Liver (tissue), 8 donors: ENCODE measurements at regions not wholly inside any gene's neighbourhood (a gene's known extent, or its start where the extent isn't known, plus 50 kb on each side); places are given as distances from the start of the nearest gene placed in this dataset.
"Not testable (repeated sequence)": the region's sequence is repeated elsewhere in the genome, so short reads cannot be mapped to it uniquely, and the experiment has no call there.

ENCODE experiments used
- DNase-seq: peaks from one replicate; pipeline ENCODE4 v3.0.0-alpha.2; 2017; ENCODE audit warnings: low spot score
- H3K27ac ChIP-seq, 2 donors: one replicate each; pipeline ENCODE4 v1.7.0; 2013; ENCODE audit warnings: inconsistent platforms in 2 of 2, low read length in 2 of 2, control low read depth in 1 of 2, low read depth in 1 of 2, mild to moderate bottlenecking in 1 of 2
- H3K27me3 ChIP-seq, 4 donors: one replicate each; pipeline versions ENCODE4 v1.6.1 to v1.7.0; 2013; ENCODE audit warnings: low read length in 3 of 4, inconsistent platforms in 1 of 4, mild to moderate bottlenecking in 1 of 4, moderate library complexity in 1 of 4; ENCODE audit not compliant: control insufficient read depth in 4 of 4, insufficient read depth in 4 of 4
- H3K36me3 ChIP-seq, 4 donors: one replicate each; pipeline versions ENCODE4 v1.6.1 to v1.7.0; 2013; ENCODE audit warnings: low read length in 3 of 4, mild to moderate bottlenecking in 3 of 4, low read depth in 1 of 4, moderate library complexity in 1 of 4; ENCODE audit not compliant: control insufficient read depth in 4 of 4, insufficient read depth in 3 of 4
- H3K4me1 ChIP-seq, 4 donors: one replicate each; pipeline versions ENCODE4 v1.6.1 to v1.7.0; 2013; ENCODE audit warnings: low read length in 3 of 4, mild to moderate bottlenecking in 3 of 4, moderate library complexity in 1 of 4; ENCODE audit not compliant: control insufficient read depth in 4 of 4, insufficient read depth in 4 of 4
- H3K4me3 ChIP-seq, 3 donors: one replicate each; pipeline versions ENCODE4 v1.6.1 to v1.7.0; 2013; ENCODE audit warnings: low read length in 3 of 3, control low read depth in 1 of 3, low read depth in 1 of 3, mild to moderate bottlenecking in 1 of 3
- H3K9ac ChIP-seq, 2 donors: one replicate each; pipeline ENCODE4 v1.7.0; 2013; ENCODE audit warnings: low read length in 2 of 2, mild to moderate bottlenecking in 2 of 2, moderate library complexity in 2 of 2, control low read depth in 1 of 2, low read depth in 1 of 2
- H3K9me3 ChIP-seq, 4 donors: one replicate each; pipeline versions ENCODE4 v1.6.1 to v1.7.0; 2013; ENCODE audit warnings: low read length in 3 of 4; ENCODE audit not compliant: control insufficient read depth in 4 of 4
- ATF3 ChIP-seq: IDR thresholded peaks from 2 replicates; pipeline ENCODE4 v1.6.1; 2016; ENCODE audit warnings: antibody characterized with exemption
- CTCF ChIP-seq: fragments of 150-350 bp; IDR thresholded peaks from 2 replicates; pipeline ENCODE4 v1.5.1; 2017; ENCODE audit warnings: improper control_type of control experiment, low read depth, low read length; ENCODE audit not compliant: missing input control
- FOXA1 ChIP-seq: IDR thresholded peaks from 2 replicates; pipeline ENCODE4 v1.6.1; 2016; ENCODE audit warnings: antibody characterized with exemption
- FOXA2 ChIP-seq: IDR thresholded peaks from 2 replicates; pipeline ENCODE4 v1.6.1; 2016; ENCODE audit warnings: antibody characterized with exemption
- GABPA ChIP-seq, 2 donors: IDR thresholded peaks in 1 of 2; conservative IDR thresholded peaks in 1 of 2; 2 replicates each; pipeline ENCODE4 v1.6.1; 2016; ENCODE audit warnings: antibody characterized with exemption in 2 of 2, mild to moderate bottlenecking in 1 of 2, moderate library complexity in 1 of 2
- HNF4A ChIP-seq, 2 donors: conservative IDR thresholded peaks; 2 replicates each; pipeline ENCODE4 v1.6.1; 2016; ENCODE audit warnings: antibody characterized with exemption in 2 of 2, mild to moderate bottlenecking in 2 of 2
- HNF4G ChIP-seq: IDR thresholded peaks from 2 replicates; pipeline ENCODE4 v1.6.1; 2016; ENCODE audit warnings: antibody characterized with exemption
- JUND ChIP-seq, 2 donors: IDR thresholded peaks; 2 replicates each; pipeline ENCODE4 v1.6.1; 2016; ENCODE audit warnings: antibody characterized with exemption in 2 of 2
- MAX ChIP-seq: IDR thresholded peaks from 2 replicates; pipeline ENCODE4 v1.6.1; 2016; ENCODE audit warnings: antibody characterized with exemption
- RAD21 ChIP-seq, 2 donors: IDR thresholded peaks; 2 replicates each; pipeline ENCODE4 v1.6.1; 2016; ENCODE audit warnings: antibody characterized with exemption in 2 of 2, mild to moderate bottlenecking in 2 of 2
- REST ChIP-seq: IDR thresholded peaks from 2 replicates; pipeline ENCODE4 v1.6.1; 2016; ENCODE audit warnings: antibody characterized with exemption, mild to moderate bottlenecking
- SP1 ChIP-seq: IDR thresholded peaks from 2 replicates; pipeline ENCODE4 v1.6.1; 2018; ENCODE audit warnings: antibody characterized with exemption, mild to moderate bottlenecking
- ZBTB33 ChIP-seq: IDR thresholded peaks from 2 replicates; pipeline ENCODE4 v1.6.1; 2016; ENCODE audit warnings: antibody characterized with exemption
- WGBS: extraction: QIAGEN DNeasy Blood & Tissue Kit; methylation state at CpG from one replicate; pipeline ENCODE4 v1.1.7; 2013; 5-methylcytosine and 5-hydroxymethylcytosine counted together
- donor health status: healthy.
- donor health status: healthy.
- donor health status: healthy.
- donor health status: healthy.
- donor health status: healthy.

GRCh38 chr14:27634056-27634970 lies 1036.5 kb upstream of the NOVA1 start:
- no peak overlapping the region for H3K9ac ChIP-seq
- H3K4me1 ChIP-seq = no peaks in the 10 kb centered on the region
- no peaks in the 10 kb centered on the region for H3K36me3 ChIP-seq
- no peak for DNase-seq
- H3K27me3 ChIP-seq = no peaks in the 10 kb centered on the region
- no peak overlapping the region for H3K27ac ChIP-seq
- no peaks in the 10 kb centered on the region for H3K9me3 ChIP-seq
- TF ChIP-seq JUND (IDR thresholded peaks at IDR 0.05) (no peak), MAX (no peak), ZBTB33 (no peak), HNF4A (conservative IDR thresholded peaks at IDR 0.05) (no peak), SP1 (no peak), FOXA2 (no peak), RAD21 (IDR thresholded peaks at IDR 0.05) (no peak), ATF3 (no peak), HNF4G (no peak), CTCF (no peak), REST (no peak), FOXA1 (no peak), GABPA (IDR thresholded peaks at IDR 0.05 in 1 of 2, conservative IDR thresholded peaks at IDR 0.05 in 1 of 2) (no peak)
- H3K4me3 ChIP-seq = no peak overlapping the region
- WGBS = 83% methylated on average over 15 of the region's 15 CpGs

- H3K36me3 ChIP-seq, H3K27me3 ChIP-seq, DNase-seq, H3K9ac ChIP-seq, H3K27ac ChIP-seq, H3K4me1 ChIP-seq, H3K4me3 ChIP-seq, H3K9me3 ChIP-seq: not testable (repeated sequence)
- 91% methylated on average over 1 of the region's 1 CpG for WGBS
Observed at GRCh38 chr14:27640688-27641087, 1042.9 kb upstream of the NOVA1 start.
